Adrenal gland (tissue), 5 donors: ENCODE measurements at regions not wholly inside any gene's neighbourhood (a gene's known extent, or its start where the extent isn't known, plus 50 kb on each side); places are given as distances from the start of the nearest gene placed in this dataset.

Source experiments
- POLR2A ChIP-seq, 2 donors: fragments of 450-650 bp; IDR thresholded peaks; one replicate each; pipeline ENCODE4 v1.6.1; 2017; ENCODE audit warnings: antibody characterized with exemption in 2 of 2, mild to moderate bottlenecking in 2 of 2, moderate library complexity in 1 of 2
- TF ChIP-seq, protein P1 (sequence below), 6 experiments: fragments of 450-650 bp in 4 of 6; fragments of 200-600 bp in 2 of 6; sonication (generic) in 1 of 6; IDR thresholded peaks; 1 replicate in 5 of 6; 2 replicates in 1 of 6; pipeline versions ENCODE4 v1.5.1 to v1.8.0; 2016 to 2021; ENCODE audit warnings: antibody characterized with exemption in 6 of 6, mild to moderate bottlenecking in 2 of 6, moderate library complexity in 1 of 6
- donor health status: DM: no; HTN: no; CAD: no.

DNA sequence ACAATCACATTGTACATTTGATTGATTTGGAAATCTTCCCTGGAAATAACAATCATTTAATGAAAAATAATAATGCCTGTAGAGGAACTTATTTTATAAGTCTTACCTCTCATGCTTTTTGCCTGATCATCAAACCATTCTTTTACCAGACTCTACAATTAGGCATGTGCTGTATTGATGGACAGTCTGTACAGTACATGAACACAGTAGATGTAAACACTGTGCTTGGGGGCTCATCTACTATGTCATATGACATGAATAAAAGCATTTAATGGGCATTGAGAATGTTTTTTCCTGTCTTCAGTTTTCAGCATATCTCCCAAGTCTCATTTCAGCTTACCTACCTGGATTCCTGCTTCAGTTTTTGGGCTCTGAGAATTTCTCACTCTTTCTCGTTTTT lies 1070.9 kb downstream of the STIM2 start:
- TF ChIP-seq, protein P1, sequence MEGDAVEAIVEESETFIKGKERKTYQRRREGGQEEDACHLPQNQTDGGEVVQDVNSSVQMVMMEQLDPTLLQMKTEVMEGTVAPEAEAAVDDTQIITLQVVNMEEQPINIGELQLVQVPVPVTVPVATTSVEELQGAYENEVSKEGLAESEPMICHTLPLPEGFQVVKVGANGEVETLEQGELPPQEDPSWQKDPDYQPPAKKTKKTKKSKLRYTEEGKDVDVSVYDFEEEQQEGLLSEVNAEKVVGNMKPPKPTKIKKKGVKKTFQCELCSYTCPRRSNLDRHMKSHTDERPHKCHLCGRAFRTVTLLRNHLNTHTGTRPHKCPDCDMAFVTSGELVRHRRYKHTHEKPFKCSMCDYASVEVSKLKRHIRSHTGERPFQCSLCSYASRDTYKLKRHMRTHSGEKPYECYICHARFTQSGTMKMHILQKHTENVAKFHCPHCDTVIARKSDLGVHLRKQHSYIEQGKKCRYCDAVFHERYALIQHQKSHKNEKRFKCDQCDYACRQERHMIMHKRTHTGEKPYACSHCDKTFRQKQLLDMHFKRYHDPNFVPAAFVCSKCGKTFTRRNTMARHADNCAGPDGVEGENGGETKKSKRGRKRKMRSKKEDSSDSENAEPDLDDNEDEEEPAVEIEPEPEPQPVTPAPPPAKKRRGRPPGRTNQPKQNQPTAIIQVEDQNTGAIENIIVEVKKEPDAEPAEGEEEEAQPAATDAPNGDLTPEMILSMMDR (IDR thresholded peaks at IDR 0.05): no peak
- no peak for TF ChIP-seq POLR2A (IDR thresholded peaks at IDR 0.05)
